Neural progenitor cell (in vitro differentiated cells): ENCODE measurements at regions not wholly inside any gene's neighbourhood (a gene's known extent, or its start where the extent isn't known, plus 50 kb on each side); places are given as distances from the start of the nearest gene placed in this dataset.

Experiments used
- DNase-seq: peaks from one replicate; pipeline ENCODE4 v3.0.0-alpha.2; 2016; ENCODE audit warnings: low spot score
- H2AFZ ChIP-seq: fragments of 200-600 bp; sonication (generic); replicated peaks from 2 replicates; pipeline ENCODE4 v1.6.1; 2016; ENCODE audit warnings: antibody characterized with exemption
- H3F3A ChIP-seq: fragments of 200-600 bp; sonication (generic); 2 replicates; pipeline ENCODE4 v1.6.1; 2016; ENCODE audit warnings: antibody characterized with exemption, low read depth
- H3K27ac ChIP-seq: fragments of 200-600 bp; sonication (generic); 2 replicates; pipeline ENCODE4 v1.5.1; 2016; ENCODE audit warnings: mild to moderate bottlenecking
- H3K27me3 ChIP-seq: fragments of 200-600 bp; sonication (generic); 2 replicates; pipeline ENCODE4 v1.6.1; 2016; ENCODE audit warnings: mild to moderate bottlenecking, moderate library complexity
- H3K36me3 ChIP-seq: fragments of 200-600 bp; sonication (generic); 2 replicates; pipeline ENCODE4 v1.5.1; 2016
- H3K4me1 ChIP-seq: fragments of 200-600 bp; sonication (generic); 2 replicates; pipeline ENCODE4 v1.6.1; 2016; ENCODE audit warnings: mixed run types
- H3K4me2 ChIP-seq: fragments of 200-600 bp; sonication (generic); 2 replicates; pipeline ENCODE4 v1.6.1; 2016
- H3K4me3 ChIP-seq: fragments of 200-600 bp; sonication (generic); 2 replicates; pipeline ENCODE4 v1.5.1; 2016
- H3K79me2 ChIP-seq: fragments of 200-600 bp; sonication (generic); 2 replicates; pipeline ENCODE4 v1.6.1; 2016; ENCODE audit warnings: low read depth
- H3K9ac ChIP-seq: fragments of 200-600 bp; sonication (generic); 2 replicates; pipeline ENCODE4 v1.6.1; 2016
- H3K9me3 ChIP-seq: fragments of 200-600 bp; sonication (generic); 2 replicates; pipeline ENCODE4 v1.5.1; 2016; ENCODE audit warnings: low read depth
- H4K20me1 ChIP-seq: fragments of 200-600 bp; sonication (generic); 2 replicates; pipeline ENCODE4 v1.6.1; 2016; ENCODE audit warnings: low read depth
- H3K27ac Mint-ChIP-seq: 3 replicates; pipeline ENCODE4 v1.8.0; 2021; ENCODE audit warnings: mixed read lengths
- H3K27me3 Mint-ChIP-seq: 2 replicates; pipeline ENCODE4 v1.8.0; 2022; ENCODE audit warnings: low read depth, mild to moderate bottlenecking, inconsistent platforms, moderate library complexity, mixed read lengths; ENCODE audit not compliant: insufficient read depth
- H3K36me3 Mint-ChIP-seq: 3 replicates; pipeline ENCODE4 v1.8.0; 2021; ENCODE audit warnings: mixed read lengths
- H3K4me1 Mint-ChIP-seq: 3 replicates; pipeline ENCODE4 v1.8.0; 2021; ENCODE audit warnings: mixed read lengths
- H3K4me3 Mint-ChIP-seq: 3 replicates; pipeline ENCODE4 v1.8.0; 2021; ENCODE audit warnings: mild to moderate bottlenecking, moderate library complexity, mixed read lengths
- H3K9me3 Mint-ChIP-seq: 3 replicates; pipeline ENCODE4 v1.8.0; 2020; ENCODE audit warnings: mixed read lengths
- CTCF ChIP-seq: fragments of 200-600 bp; sonication (generic); IDR thresholded peaks from 2 replicates; pipeline ENCODE4 v1.5.1; 2017; ENCODE audit warnings: antibody characterized with exemption, mild to moderate bottlenecking
- EZH2 ChIP-seq: fragments of 200-600 bp; sonication (generic); IDR thresholded peaks from 2 replicates; pipeline ENCODE4 v1.6.1; 2017; ENCODE audit warnings: antibody characterized with exemption, mild to moderate bottlenecking, moderate library complexity
- EZH2phosphoT487 ChIP-seq: fragments of 200-600 bp; sonication (generic); IDR thresholded peaks from 2 replicates; pipeline ENCODE4 v1.6.1; 2017; ENCODE audit warnings: antibody characterized with exemption

GRCh38 chr10:4213441-4213840 is 428.4 kb upstream of the KLF6 start:
- H3K27ac Mint-ChIP-seq = no peak overlapping the region
- no peaks in the 10 kb centered on the region for H3K36me3 ChIP-seq
- no peaks in the 10 kb centered on the region for H3F3A ChIP-seq
- H3K79me2 ChIP-seq = no peaks in the 10 kb centered on the region
- H3K4me3 ChIP-seq = no peak overlapping the region
- H3K9me3 ChIP-seq = no peaks in the 10 kb centered on the region
- H3K4me2 ChIP-seq = no peak overlapping the region
- no peaks in the 10 kb centered on the region for H4K20me1 ChIP-seq
- peaks cover 4% of the 10 kb centered on the region for H3K27me3 Mint-ChIP-seq
- no peaks in the 10 kb centered on the region for H3K4me1 ChIP-seq
- no peak for TF ChIP-seq EZH2
- no peak for TF ChIP-seq EZH2phosphoT487
- no peak for TF ChIP-seq CTCF
- H3K4me1 Mint-ChIP-seq = peaks cover 25% of the 10 kb centered on the region
- no peak overlapping the region for H2AFZ ChIP-seq
- H3K36me3 Mint-ChIP-seq = no peaks in the 10 kb centered on the region
- H3K27me3 ChIP-seq = no peaks in the 10 kb centered on the region
- H3K9ac ChIP-seq = no peak overlapping the region
- no peak overlapping the region for H3K4me3 Mint-ChIP-seq
- no peak for DNase-seq
- no peaks in the 10 kb centered on the region for H3K9me3 Mint-ChIP-seq
- no peak overlapping the region for H3K27ac ChIP-seq

DNA sequence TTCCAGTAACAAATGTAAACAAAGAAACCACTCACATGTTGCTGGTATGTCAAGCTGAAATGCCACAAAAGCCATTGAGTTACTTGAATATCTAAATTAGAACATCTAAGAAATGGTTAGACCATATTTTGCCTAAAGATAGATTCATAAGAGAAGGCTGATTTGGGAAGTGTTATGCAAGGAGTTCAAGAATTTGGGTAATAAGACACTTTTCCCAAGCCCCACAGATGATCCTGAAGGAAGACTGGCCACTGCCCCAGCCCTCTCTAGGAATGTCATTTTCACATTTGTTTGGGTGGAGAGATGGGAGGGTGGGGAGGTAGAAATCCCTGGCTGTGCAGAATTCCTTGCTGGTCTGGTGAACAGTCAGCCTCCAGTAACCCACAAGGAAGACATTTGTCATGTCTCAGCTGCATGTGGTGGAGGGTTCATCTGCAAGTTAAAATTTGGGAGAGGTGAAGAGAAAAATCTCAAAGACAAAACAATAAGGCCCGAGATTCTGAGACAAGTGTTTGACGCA is 427.2 kb upstream of the KLF6 start:
- Mint-ChIP-seq H3K9me3 (no peaks in the 10 kb centered on the region), H3K4me3 (no peak overlapping the region), H3K36me3 (no peaks in the 10 kb centered on the region), H3K4me1 (peaks cover 15% of the 10 kb centered on the region), H3K27ac (no peak overlapping the region), H3K27me3 (no peaks in the 10 kb centered on the region)
- H3K9ac ChIP-seq = no peak overlapping the region
- no peak overlapping the region for H3K27ac ChIP-seq
- H3K79me2 ChIP-seq = no peaks in the 10 kb centered on the region
- H3K4me3 ChIP-seq = no peak overlapping the region
- H3K4me1 ChIP-seq = no peaks in the 10 kb centered on the region
- H3K4me2 ChIP-seq = no peak overlapping the region
- H2AFZ ChIP-seq = no peak overlapping the region
- TF ChIP-seq EZH2 (no peak), CTCF (no peak), EZH2phosphoT487 (no peak)
- no peaks in the 10 kb centered on the region for H3F3A ChIP-seq
- no peaks in the 10 kb centered on the region for H3K36me3 ChIP-seq
- H3K9me3 ChIP-seq = no peaks in the 10 kb centered on the region
- H4K20me1 ChIP-seq = no peaks in the 10 kb centered on the region
- no peaks in the 10 kb centered on the region for H3K27me3 ChIP-seq
- DNase-seq = no peak

DNA sequence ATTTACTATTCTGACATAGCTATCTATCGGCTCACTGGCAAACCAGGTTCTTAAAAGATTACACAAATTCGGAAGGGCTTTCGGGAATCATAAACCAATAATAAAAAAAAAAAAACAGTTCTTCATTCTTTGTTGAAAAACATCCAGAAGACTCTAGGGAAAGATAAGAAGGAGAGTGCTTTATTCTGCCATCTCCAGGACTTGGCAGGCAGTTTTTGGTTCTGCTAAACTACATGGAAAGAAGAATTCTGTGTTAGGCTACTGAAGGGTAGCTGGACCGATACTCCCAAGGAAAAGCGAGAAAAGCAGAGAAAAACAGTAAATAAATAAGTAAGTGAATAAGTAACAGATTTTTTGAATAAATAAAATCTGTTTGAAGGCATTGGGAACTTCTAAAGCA is 423.5 kb upstream of the KLF6 start:
- Mint-ChIP-seq H3K27me3 (no peaks in the 10 kb centered on the region), H3K4me3 (no peak overlapping the region), H3K4me1 (peaks cover 5% of the 10 kb centered on the region), H3K27ac (no peak overlapping the region), H3K9me3 (peaks cover under 1% of the 10 kb centered on the region), H3K36me3 (no peaks in the 10 kb centered on the region)
- Histone ChIP-seq H3K4me3 (no peak overlapping the region), H2AFZ (no peak overlapping the region), H3K79me2 (no peaks in the 10 kb centered on the region), H3F3A (no peaks in the 10 kb centered on the region), H3K4me2 (no peak overlapping the region), H3K36me3 (no peaks in the 10 kb centered on the region), H3K27me3 (no peaks in the 10 kb centered on the region), H4K20me1 (no peaks in the 10 kb centered on the region), H3K27ac (no peak overlapping the region), H3K4me1 (no peaks in the 10 kb centered on the region), H3K9ac (no peak overlapping the region), H3K9me3 (no peaks in the 10 kb centered on the region)
- DNase-seq = no peak
- TF ChIP-seq EZH2 (no peak), CTCF (no peak), EZH2phosphoT487 (no peak)
